ENCODE measurements at regions not wholly inside any gene's neighbourhood (a gene's known extent, or its start where the extent isn't known, plus 50 kb on each side); places are given as distances from the start of the nearest gene placed in this dataset.

DNA sequence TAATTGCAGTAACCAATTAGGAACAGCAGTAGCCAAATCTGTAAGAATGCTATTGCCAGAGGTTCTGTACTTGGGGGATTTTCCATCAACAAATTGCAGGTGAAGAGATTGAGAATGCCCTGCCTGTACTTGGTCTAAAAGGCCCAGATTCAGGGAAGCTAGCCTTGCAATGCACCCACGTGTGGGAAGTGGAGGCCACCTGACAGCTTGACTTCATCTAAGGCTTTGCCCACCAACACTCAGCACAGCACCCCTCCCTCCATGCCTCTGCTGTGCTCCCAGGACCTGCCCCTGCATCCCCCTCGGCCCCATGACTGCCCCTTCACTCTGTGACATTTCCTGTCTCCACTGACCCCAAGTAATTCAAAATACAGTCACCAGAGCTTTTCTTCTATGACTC lies 79.1 kb upstream of the CDH5 start:
- CTCF ChIA-PET, result no interaction called here
- intact Hi-C loops (cut with micrococcal nuclease), result no loop called here
- no peak for ATAC-seq (ENCODE audit: low read depth)

DNA sequence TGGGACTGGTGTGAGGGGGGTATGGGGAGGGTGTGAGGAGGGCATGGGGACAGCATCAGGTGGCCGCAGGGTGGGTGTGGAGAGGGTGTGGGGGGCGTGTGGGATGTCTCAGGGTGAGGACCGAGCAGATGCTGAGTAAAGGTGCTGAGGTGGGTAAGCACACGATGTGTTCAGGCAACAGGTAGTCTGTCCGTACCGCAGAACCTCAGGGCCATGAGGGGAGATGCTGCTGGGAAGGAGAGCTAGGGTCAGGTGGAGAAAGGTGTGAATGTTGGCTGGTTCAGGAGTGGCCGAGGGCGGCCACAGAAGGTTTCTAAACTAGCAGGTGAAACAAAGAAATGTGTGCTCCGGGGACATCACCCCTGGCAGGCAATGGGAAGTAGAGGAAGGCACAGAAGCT lies 80.0 kb upstream of the CDH5 start:
- Histone ChIP-seq H3K36me3 (replicated peaks in 1 of 2; ENCODE audit: control extremely low read depth in 1 of 2, control insufficient read depth in 1 of 2, extremely low read depth in 1 of 2, insufficient read depth in 2 of 2, low read length in 1 of 2) (no peaks in the 10 kb centered on the region), H2AFZ (ENCODE audit: insufficient read depth, low read depth, low read length, poor library complexity, severe bottlenecking) (no peak overlapping the region), H3K27me3 (replicated peaks in 1 of 4; ENCODE audit: control extremely low read depth in 1 of 4, control insufficient read depth in 3 of 4, insufficient read depth in 4 of 4, low read length in 3 of 4) (no peaks in the 10 kb centered on the region), H3K4me2 (replicated peaks; ENCODE audit: low read depth, low read length, poor library complexity, severe bottlenecking) (no peak overlapping the region), H4K20me1 (ENCODE audit: control insufficient read depth, insufficient read depth, low read length, poor library complexity, severe bottlenecking) (no peaks in the 10 kb centered on the region), H3K9ac (ENCODE audit: low read length) (no peak overlapping the region), H3K4me1 (ENCODE audit: control insufficient read depth in 2 of 2, insufficient read depth in 2 of 2, low read length in 2 of 2) (no peaks in the 10 kb centered on the region), H3K27ac (ENCODE audit: low read length in 2 of 2) (no peak overlapping the region), H3K79me2 (ENCODE audit: control insufficient read depth, insufficient read depth, low read length) (no peaks in the 10 kb centered on the region), H3K9me3 (ENCODE audit: control extremely low read depth in 1 of 3, control insufficient read depth in 2 of 3, insufficient read depth in 1 of 3, low read length in 2 of 3) (no peaks in the 10 kb centered on the region), H3K4me3 (ENCODE audit: control extremely low read depth in 1 of 5, extremely low read depth in 1 of 5, insufficient read depth in 1 of 5, low read depth in 2 of 5, low read length in 4 of 5) (no peak overlapping the region)
- ChIA-PET CTCF (no interaction called here), POLR2A (no interaction called here)
- ATAC-seq (ENCODE audit: low read depth) (no peak), DNase-seq (no peak)
- H3K27ac Mint-ChIP-seq, result no peak overlapping the region
- WGBS (ENCODE audit: insufficient coverage), result 89% methylated on average over 9 of the region's 9 CpGs
- H3K9me3 Mint-ChIP-seq (ENCODE audit: insufficient read depth), result no peaks in the 10 kb centered on the region
- TF ChIP-seq, protein P1, sequence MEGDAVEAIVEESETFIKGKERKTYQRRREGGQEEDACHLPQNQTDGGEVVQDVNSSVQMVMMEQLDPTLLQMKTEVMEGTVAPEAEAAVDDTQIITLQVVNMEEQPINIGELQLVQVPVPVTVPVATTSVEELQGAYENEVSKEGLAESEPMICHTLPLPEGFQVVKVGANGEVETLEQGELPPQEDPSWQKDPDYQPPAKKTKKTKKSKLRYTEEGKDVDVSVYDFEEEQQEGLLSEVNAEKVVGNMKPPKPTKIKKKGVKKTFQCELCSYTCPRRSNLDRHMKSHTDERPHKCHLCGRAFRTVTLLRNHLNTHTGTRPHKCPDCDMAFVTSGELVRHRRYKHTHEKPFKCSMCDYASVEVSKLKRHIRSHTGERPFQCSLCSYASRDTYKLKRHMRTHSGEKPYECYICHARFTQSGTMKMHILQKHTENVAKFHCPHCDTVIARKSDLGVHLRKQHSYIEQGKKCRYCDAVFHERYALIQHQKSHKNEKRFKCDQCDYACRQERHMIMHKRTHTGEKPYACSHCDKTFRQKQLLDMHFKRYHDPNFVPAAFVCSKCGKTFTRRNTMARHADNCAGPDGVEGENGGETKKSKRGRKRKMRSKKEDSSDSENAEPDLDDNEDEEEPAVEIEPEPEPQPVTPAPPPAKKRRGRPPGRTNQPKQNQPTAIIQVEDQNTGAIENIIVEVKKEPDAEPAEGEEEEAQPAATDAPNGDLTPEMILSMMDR (IDR thresholded peaks at IDR 0.05), result no peak
- TF ChIP-seq EZH2 (IDR thresholded peaks at IDR 0.05; ENCODE audit: borderline replicate concordance, insufficient read depth, low read depth, low read length, poor library complexity, severe bottlenecking), result no peak
- H3K4me3 Mint-ChIP-seq, result no peak overlapping the region
- H3K4me1 Mint-ChIP-seq, result no peaks in the 10 kb centered on the region
- H3K27me3 Mint-ChIP-seq, result peaks cover 13% of the 10 kb centered on the region
- intact Hi-C loops (cut with micrococcal nuclease), result no loop called here

More for the DNA sequence above, 79.1 kb upstream of the CDH5 start:
- Histone ChIP-seq H3K27ac (ENCODE audit: low read length in 2 of 2) (no peak overlapping the region), H3K36me3 (replicated peaks in 1 of 2; ENCODE audit: control extremely low read depth in 1 of 2, control insufficient read depth in 1 of 2, extremely low read depth in 1 of 2, insufficient read depth in 2 of 2, low read length in 1 of 2) (no peaks in the 10 kb centered on the region), H3K9ac (ENCODE audit: low read length) (no peak overlapping the region), H4K20me1 (ENCODE audit: control insufficient read depth, insufficient read depth, low read length, poor library complexity, severe bottlenecking) (no peaks in the 10 kb centered on the region), H3K4me1 (ENCODE audit: control insufficient read depth in 2 of 2, insufficient read depth in 2 of 2, low read length in 2 of 2) (no peaks in the 10 kb centered on the region), H3K79me2 (ENCODE audit: control insufficient read depth, insufficient read depth, low read length) (no peaks in the 10 kb centered on the region), H3K4me2 (replicated peaks; ENCODE audit: low read depth, low read length, poor library complexity, severe bottlenecking) (no peak overlapping the region), H2AFZ (ENCODE audit: insufficient read depth, low read depth, low read length, poor library complexity, severe bottlenecking) (no peak overlapping the region), H3K27me3 (replicated peaks in 1 of 4; ENCODE audit: control extremely low read depth in 1 of 4, control insufficient read depth in 3 of 4, insufficient read depth in 4 of 4, low read length in 3 of 4) (no peaks in the 10 kb centered on the region), H3K4me3 (ENCODE audit: control extremely low read depth in 1 of 5, extremely low read depth in 1 of 5, insufficient read depth in 1 of 5, low read depth in 2 of 5, low read length in 4 of 5) (no peak overlapping the region), H3K9me3 (ENCODE audit: control extremely low read depth in 1 of 3, control insufficient read depth in 2 of 3, insufficient read depth in 1 of 3, low read length in 2 of 3) (no peaks in the 10 kb centered on the region)
- no peak overlapping the region for H3K4me3 Mint-ChIP-seq
- no peak for DNase-seq
- no peaks in the 10 kb centered on the region for H3K9me3 Mint-ChIP-seq (ENCODE audit: insufficient read depth)
- no peak overlapping the region for H3K27ac Mint-ChIP-seq
- no peaks in the 10 kb centered on the region for H3K4me1 Mint-ChIP-seq
- no peak for TF ChIP-seq EZH2 (IDR thresholded peaks at IDR 0.05; ENCODE audit: borderline replicate concordance, insufficient read depth, low read depth, low read length, poor library complexity, severe bottlenecking)
- TF ChIP-seq, protein P1 (IDR thresholded peaks at IDR 0.05), result no peak
- POLR2A ChIA-PET, result no interaction called here
- 45% methylated on average over 2 of the region's 2 CpGs for WGBS (ENCODE audit: insufficient coverage)
- H3K27me3 Mint-ChIP-seq, result peaks cover 11% of the 10 kb centered on the region
